ENCODE measurements at regions not wholly inside any gene's neighbourhood (a gene's known extent, or its start where the extent isn't known, plus 50 kb on each side); places are given as distances from the start of the nearest gene placed in this dataset.

- H3K4me1 ChIP-seq, result no peaks in the 10 kb centered on the region
- H3K9me3 ChIP-seq, result no peaks in the 10 kb centered on the region
- DNase-seq, result no peak
- no peaks in the 10 kb centered on the region for H3K36me3 ChIP-seq (ENCODE audit: low read depth, missing control alignments)
- no peak for TF ChIP-seq POLR2A (IDR thresholded peaks at IDR 0.05)
- TF ChIP-seq, protein P1, sequence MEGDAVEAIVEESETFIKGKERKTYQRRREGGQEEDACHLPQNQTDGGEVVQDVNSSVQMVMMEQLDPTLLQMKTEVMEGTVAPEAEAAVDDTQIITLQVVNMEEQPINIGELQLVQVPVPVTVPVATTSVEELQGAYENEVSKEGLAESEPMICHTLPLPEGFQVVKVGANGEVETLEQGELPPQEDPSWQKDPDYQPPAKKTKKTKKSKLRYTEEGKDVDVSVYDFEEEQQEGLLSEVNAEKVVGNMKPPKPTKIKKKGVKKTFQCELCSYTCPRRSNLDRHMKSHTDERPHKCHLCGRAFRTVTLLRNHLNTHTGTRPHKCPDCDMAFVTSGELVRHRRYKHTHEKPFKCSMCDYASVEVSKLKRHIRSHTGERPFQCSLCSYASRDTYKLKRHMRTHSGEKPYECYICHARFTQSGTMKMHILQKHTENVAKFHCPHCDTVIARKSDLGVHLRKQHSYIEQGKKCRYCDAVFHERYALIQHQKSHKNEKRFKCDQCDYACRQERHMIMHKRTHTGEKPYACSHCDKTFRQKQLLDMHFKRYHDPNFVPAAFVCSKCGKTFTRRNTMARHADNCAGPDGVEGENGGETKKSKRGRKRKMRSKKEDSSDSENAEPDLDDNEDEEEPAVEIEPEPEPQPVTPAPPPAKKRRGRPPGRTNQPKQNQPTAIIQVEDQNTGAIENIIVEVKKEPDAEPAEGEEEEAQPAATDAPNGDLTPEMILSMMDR (IDR thresholded peaks at IDR 0.05), result no peak
- no peak overlapping the region for H3K27ac ChIP-seq
- intact Hi-C loops (cut with DNase I; ENCODE audit: low total_unique reads), result no loop called here
- no peaks in the 10 kb centered on the region for H3K27me3 ChIP-seq
- H3K4me3 ChIP-seq, result no peak overlapping the region
Observed at GRCh38 chr1:79325705-79326104, 319.2 kb upstream of the ADGRL4 start.

DNA sequence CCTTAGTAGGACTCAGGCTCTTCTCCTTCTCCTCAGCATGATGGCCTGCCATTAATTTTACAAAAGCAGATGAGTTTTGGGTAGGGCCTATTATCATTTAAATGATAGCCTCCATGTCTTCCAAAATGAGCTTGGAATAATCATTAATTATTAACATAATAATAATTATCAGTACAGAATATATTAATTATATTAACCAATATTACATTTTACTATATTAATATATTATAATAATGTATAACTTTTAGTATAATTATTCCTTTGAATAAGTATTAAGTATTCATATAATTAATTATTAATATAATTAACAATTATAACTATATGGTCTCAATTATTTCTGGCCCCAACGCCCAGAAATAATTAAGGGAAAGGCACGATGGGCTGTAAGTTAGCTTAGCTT, 318.6 kb upstream of the ADGRL4 start:
- TF ChIP-seq POLR2A (IDR thresholded peaks at IDR 0.05), result no peak
- TF ChIP-seq, protein P1 (IDR thresholded peaks at IDR 0.05), result no peak
- 85 to 91% methylated on average over 2 of the region's 2 CpGs for WGBS, 2 donors
- H3K27ac ChIP-seq, result no peak overlapping the region
- no peak for DNase-seq
- no peaks in the 10 kb centered on the region for H3K27me3 ChIP-seq
- H3K4me1 ChIP-seq, result no peaks in the 10 kb centered on the region
- no peaks in the 10 kb centered on the region for H3K36me3 ChIP-seq (ENCODE audit: low read depth, missing control alignments)
- intact Hi-C loops (cut with DNase I; ENCODE audit: low total_unique reads), result no loop called here
- H3K9me3 ChIP-seq, result no peaks in the 10 kb centered on the region
- H3K4me3 ChIP-seq, result no peak overlapping the region

DNA sequence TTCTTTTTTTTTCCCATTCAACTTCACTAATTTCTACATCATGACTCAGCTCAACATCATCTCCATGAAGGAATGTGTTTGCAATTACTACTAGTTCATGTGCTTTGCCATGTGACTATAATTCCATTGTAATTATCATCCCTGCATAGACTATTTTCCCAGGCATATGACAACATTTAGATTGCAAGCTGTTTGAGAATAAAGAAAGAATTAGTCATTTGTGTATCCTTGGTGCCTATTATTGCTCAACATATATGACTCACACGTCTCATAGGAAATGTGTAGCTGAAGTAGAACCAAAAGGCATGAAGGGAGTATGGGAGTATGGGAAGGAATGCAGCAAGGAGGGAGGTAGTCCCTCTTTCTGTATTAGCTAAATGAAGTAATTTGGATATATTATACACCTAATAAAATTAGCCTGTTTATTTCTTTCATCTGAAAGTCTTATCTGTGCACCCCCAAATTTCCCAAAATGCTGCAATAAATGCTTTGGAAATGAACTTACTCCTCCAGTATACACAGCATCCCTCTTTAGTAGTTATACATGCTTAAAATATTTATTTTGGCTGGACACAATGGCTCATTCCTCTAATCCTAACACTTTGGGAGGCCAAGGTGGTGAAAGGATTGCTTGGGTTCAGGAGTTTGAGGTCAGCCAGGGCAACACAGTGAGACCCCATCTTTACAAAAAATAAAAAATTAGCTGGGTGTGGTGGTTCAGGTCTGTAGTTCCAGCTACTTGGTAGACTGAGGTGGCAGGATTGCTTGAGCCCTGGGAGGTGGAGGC, 316.9 kb upstream of the ADGRL4 start:
- Histone ChIP-seq H3K27ac (no peak overlapping the region), H3K27me3 (no peaks in the 10 kb centered on the region), H3K9me3 (no peaks in the 10 kb centered on the region), H3K4me1 (no peaks in the 10 kb centered on the region), H3K36me3 (ENCODE audit: low read depth, missing control alignments) (no peaks in the 10 kb centered on the region), H3K4me3 (no peak overlapping the region)
- intact Hi-C loops (cut with DNase I; ENCODE audit: low total_unique reads), result no loop called here
- WGBS, 2 donors, result 67 to 70% methylated on average over 1 of the region's 1 CpG
- TF ChIP-seq POLR2A (IDR thresholded peaks at IDR 0.05), result no peak
- TF ChIP-seq, protein P1 (IDR thresholded peaks at IDR 0.05), result no peak
- DNase-seq, result no peak

DNA sequence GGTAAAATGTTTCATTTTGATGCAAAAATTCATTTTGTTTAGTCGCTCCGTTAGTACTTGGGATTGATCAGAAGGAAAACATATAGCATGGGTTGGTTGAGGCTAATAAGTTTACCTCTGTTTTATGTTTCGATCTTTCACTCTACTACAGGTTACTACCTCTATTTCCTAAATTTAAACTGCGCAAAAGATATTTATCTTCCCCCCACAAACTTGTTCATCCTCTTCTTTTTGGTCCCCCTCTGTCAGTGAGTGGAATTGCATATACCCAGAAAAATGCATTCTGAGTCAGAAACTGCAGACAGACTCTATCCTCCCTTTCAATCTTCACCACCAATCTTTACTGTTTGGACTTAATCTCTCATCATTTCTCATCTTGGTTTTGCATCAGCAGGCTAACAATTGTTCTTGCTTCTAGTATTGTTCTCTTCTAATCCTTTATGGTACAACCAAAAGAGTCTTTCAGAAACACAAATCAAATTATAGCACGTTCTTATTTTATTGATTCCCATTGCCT, 316.0 kb upstream of the ADGRL4 start:
- no peak for TF ChIP-seq POLR2A (IDR thresholded peaks at IDR 0.05)
- TF ChIP-seq, protein P1 (IDR thresholded peaks at IDR 0.05), result no peak
- intact Hi-C loops (cut with DNase I; ENCODE audit: low total_unique reads), result no loop called here
- H3K36me3 ChIP-seq (ENCODE audit: low read depth, missing control alignments), result no peaks in the 10 kb centered on the region
- no peak overlapping the region for H3K4me3 ChIP-seq
- H3K27ac ChIP-seq, result no peak overlapping the region
- no peak for DNase-seq
- H3K4me1 ChIP-seq, result no peaks in the 10 kb centered on the region
- no peaks in the 10 kb centered on the region for H3K9me3 ChIP-seq
- WGBS, 2 donors, result 87 to 93% methylated on average over 5 of the region's 5 CpGs
- H3K27me3 ChIP-seq, result no peaks in the 10 kb centered on the region

- Histone ChIP-seq H3K4me1 (no peaks in the 10 kb centered on the region), H3K27ac (no peak overlapping the region), H3K4me3 (no peak overlapping the region), H3K27me3 (no peaks in the 10 kb centered on the region), H3K9me3 (no peaks in the 10 kb centered on the region), H3K36me3 (ENCODE audit: low read depth, missing control alignments) (no peaks in the 10 kb centered on the region)
- DNase-seq, result no peak
- intact Hi-C loops (cut with DNase I; ENCODE audit: low total_unique reads), result no loop called here
- TF ChIP-seq, protein P1 (IDR thresholded peaks at IDR 0.05), result no peak
- no peak for TF ChIP-seq POLR2A (IDR thresholded peaks at IDR 0.05)
Observed at GRCh38 chr1:79312438-79312837, 305.9 kb upstream of the ADGRL4 start.
